ENCODE measurements at regions not wholly inside any gene's neighbourhood (a gene's known extent, or its start where the extent isn't known, plus 50 kb on each side); places are given as distances from the start of the nearest gene placed in this dataset.

GRCh38 chr5:5615569-5615968, 193.1 kb downstream of the ICE1 start:
- Histone ChIP-seq H3K27me3 (ENCODE audit: insufficient read depth, low read length) (no peaks in the 10 kb centered on the region), H3K4me3 (ENCODE audit: low read length in 2 of 2) (no peak overlapping the region), H3K36me3 (ENCODE audit: insufficient read depth, low read length) (no peaks in the 10 kb centered on the region), H3K4me1 (ENCODE audit: insufficient read depth, low read length) (no peaks in the 10 kb centered on the region), H3K9me3 (ENCODE audit: control insufficient read depth in 1 of 2, low read length in 2 of 2) (no peaks in the 10 kb centered on the region), H3K27ac (ENCODE audit: low read depth, low read length) (no peak overlapping the region)
- no peak for DNase-seq
- peaks cover 0 to 2% (median 0%) of the 10 kb centered on the region in 4 donors for H3K4me1 Mint-ChIP-seq
- ChIA-PET POLR2A (ENCODE audit: partially characterized antibody) (no interaction called here), CTCF (ENCODE audit: partially characterized antibody) (no interaction called here)
- peaks cover 2 to 11% of the 10 kb centered on the region in 2 donors for H3K27me3 Mint-ChIP-seq
- no peak overlapping the region for H3K4me3 Mint-ChIP-seq
- intact Hi-C loops (cut with micrococcal nuclease), result no loop called here
- H3K27ac Mint-ChIP-seq, result no peak overlapping the region
- peaks cover 0 to 5% (median 0%) of the 10 kb centered on the region in 8 donors for H3K9me3 Mint-ChIP-seq
- H3K36me3 Mint-ChIP-seq, result no peaks in the 10 kb centered on the region

- Histone ChIP-seq H3K36me3 (ENCODE audit: insufficient read depth, low read length) (no peaks in the 10 kb centered on the region), H3K4me3 (ENCODE audit: low read length in 2 of 2) (no peak overlapping the region), H3K9me3 (ENCODE audit: control insufficient read depth in 1 of 2, low read length in 2 of 2) (no peaks in the 10 kb centered on the region), H3K27me3 (ENCODE audit: insufficient read depth, low read length) (no peaks in the 10 kb centered on the region), H3K27ac (ENCODE audit: low read depth, low read length) (no peak overlapping the region), H3K4me1 (ENCODE audit: insufficient read depth, low read length) (no peaks in the 10 kb centered on the region)
- no peak for DNase-seq
- H3K4me1 Mint-ChIP-seq, result peaks cover 0 to 2% (median 0%) of the 10 kb centered on the region in 4 donors
- CTCF ChIA-PET (ENCODE audit: partially characterized antibody), result no interaction called here
- intact Hi-C loops (cut with micrococcal nuclease), result no loop called here
- POLR2A ChIA-PET (ENCODE audit: partially characterized antibody), result no interaction called here
- H3K36me3 Mint-ChIP-seq, result no peaks in the 10 kb centered on the region
- no peaks in the 10 kb centered on the region for H3K9me3 Mint-ChIP-seq
- H3K4me3 Mint-ChIP-seq, result no peak overlapping the region
- no peak overlapping the region for H3K27ac Mint-ChIP-seq
- H3K27me3 Mint-ChIP-seq, result peaks cover 2 to 11% of the 10 kb centered on the region in 2 donors
These were observed 190.9 kb downstream of the ICE1 start for GRCh38 chr5:5613261-5613990.

GRCh38 chr5:5612096-5612495, 189.6 kb downstream of the ICE1 start:
- H3K27ac Mint-ChIP-seq, result no peak overlapping the region
- POLR2A ChIA-PET (ENCODE audit: partially characterized antibody), result no interaction called here
- no peaks in the 10 kb centered on the region for H3K36me3 Mint-ChIP-seq
- H3K4me3 Mint-ChIP-seq, result no peak overlapping the region
- CTCF ChIA-PET (ENCODE audit: partially characterized antibody), result no interaction called here
- no peak overlapping the region for H3K4me3 ChIP-seq (ENCODE audit: low read length in 2 of 2)
- no peaks in the 10 kb centered on the region for H3K9me3 ChIP-seq (ENCODE audit: control insufficient read depth in 1 of 2, low read length in 2 of 2)
- no peak overlapping the region for H3K27ac ChIP-seq (ENCODE audit: low read depth, low read length)
- DNase-seq, result no peak
- no peaks in the 10 kb centered on the region for H3K27me3 ChIP-seq (ENCODE audit: insufficient read depth, low read length)
- no peaks in the 10 kb centered on the region for H3K36me3 ChIP-seq (ENCODE audit: insufficient read depth, low read length)
- H3K4me1 ChIP-seq (ENCODE audit: insufficient read depth, low read length), result no peaks in the 10 kb centered on the region
- H3K27me3 Mint-ChIP-seq, result peaks cover 2 to 6% of the 10 kb centered on the region in 2 donors
- peaks cover 0 to 2% (median 0%) of the 10 kb centered on the region in 4 donors for H3K4me1 Mint-ChIP-seq
- intact Hi-C loops (cut with micrococcal nuclease), result no loop called here
- no peaks in the 10 kb centered on the region for H3K9me3 Mint-ChIP-seq

GRCh38 chr5:5609935-5610334, 187.5 kb downstream of the ICE1 start:
- H3K36me3 ChIP-seq (ENCODE audit: insufficient read depth, low read length), result no peaks in the 10 kb centered on the region
- H3K4me3 Mint-ChIP-seq, result no peak overlapping the region
- ChIA-PET POLR2A (ENCODE audit: partially characterized antibody) (no interaction called here), CTCF (ENCODE audit: partially characterized antibody) (no interaction called here)
- H3K27ac ChIP-seq (ENCODE audit: low read depth, low read length), result no peak overlapping the region
- no peak overlapping the region for H3K4me3 ChIP-seq (ENCODE audit: low read length in 2 of 2)
- DNase-seq, result no peak
- no peaks in the 10 kb centered on the region for H3K27me3 ChIP-seq (ENCODE audit: insufficient read depth, low read length)
- no peaks in the 10 kb centered on the region for H3K9me3 ChIP-seq (ENCODE audit: control insufficient read depth in 1 of 2, low read length in 2 of 2)
- peaks cover 2 to 8% of the 10 kb centered on the region in 2 donors for H3K27me3 Mint-ChIP-seq
- no peaks in the 10 kb centered on the region for H3K36me3 Mint-ChIP-seq
- H3K27ac Mint-ChIP-seq, result no peak overlapping the region
- intact Hi-C loops (cut with micrococcal nuclease), result no loop called here
- H3K4me1 ChIP-seq (ENCODE audit: insufficient read depth, low read length), result no peaks in the 10 kb centered on the region
- no peaks in the 10 kb centered on the region for H3K4me1 Mint-ChIP-seq
- no peaks in the 10 kb centered on the region for H3K9me3 Mint-ChIP-seq

- POLR2A ChIA-PET (ENCODE audit: partially characterized antibody), result no interaction called here
- H3K4me1 Mint-ChIP-seq, result no peaks in the 10 kb centered on the region
- no peak overlapping the region for H3K4me3 Mint-ChIP-seq
- CTCF ChIA-PET (ENCODE audit: partially characterized antibody), result no interaction called here
- Histone ChIP-seq H3K27me3 (ENCODE audit: insufficient read depth, low read length) (no peaks in the 10 kb centered on the region), H3K9me3 (ENCODE audit: control insufficient read depth in 1 of 2, low read length in 2 of 2) (no peaks in the 10 kb centered on the region), H3K4me1 (ENCODE audit: insufficient read depth, low read length) (no peaks in the 10 kb centered on the region), H3K36me3 (ENCODE audit: insufficient read depth, low read length) (no peaks in the 10 kb centered on the region), H3K27ac (ENCODE audit: low read depth, low read length) (no peak overlapping the region), H3K4me3 (ENCODE audit: low read length in 2 of 2) (no peak overlapping the region)
- H3K27ac Mint-ChIP-seq, result no peak overlapping the region
- H3K9me3 Mint-ChIP-seq, result peaks cover 0 to 3% (median 0%) of the 10 kb centered on the region in 8 donors
- no peak for DNase-seq
- H3K27me3 Mint-ChIP-seq, result peaks cover 0 to 7% of the 10 kb centered on the region in 2 donors
- no peaks in the 10 kb centered on the region for H3K36me3 Mint-ChIP-seq
- intact Hi-C loops (cut with micrococcal nuclease), result no loop called here
These were observed 182.8 kb downstream of the ICE1 start for GRCh38 chr5:5605170-5605764.

- no peak overlapping the region for H3K27ac ChIP-seq (ENCODE audit: low read depth, low read length)
- Mint-ChIP-seq H3K4me1 (no peaks in the 10 kb centered on the region), H3K36me3 (no peaks in the 10 kb centered on the region), H3K27me3 (peaks cover 0 to 7% of the 10 kb centered on the region in 2 donors), H3K9me3 (peaks cover 0 to 3% (median 0%) of the 10 kb centered on the region in 8 donors), H3K4me3 (no peak overlapping the region), H3K27ac (no peak overlapping the region)
- no peak for DNase-seq
- ChIA-PET CTCF (ENCODE audit: partially characterized antibody) (no interaction called here), POLR2A (ENCODE audit: partially characterized antibody) (no interaction called here)
- intact Hi-C loops (cut with micrococcal nuclease), result no loop called here
- no peak overlapping the region for H3K4me3 ChIP-seq (ENCODE audit: low read length in 2 of 2)
- no peaks in the 10 kb centered on the region for H3K36me3 ChIP-seq (ENCODE audit: insufficient read depth, low read length)
- H3K4me1 ChIP-seq (ENCODE audit: insufficient read depth, low read length), result no peaks in the 10 kb centered on the region
- no peaks in the 10 kb centered on the region for H3K27me3 ChIP-seq (ENCODE audit: insufficient read depth, low read length)
- H3K9me3 ChIP-seq (ENCODE audit: control insufficient read depth in 1 of 2, low read length in 2 of 2), result no peaks in the 10 kb centered on the region
These were observed 180.1 kb downstream of the ICE1 start for GRCh38 chr5:5602554-5602953.

- H3K9me3 ChIP-seq (ENCODE audit: control insufficient read depth in 1 of 2, low read length in 2 of 2), result no peaks in the 10 kb centered on the region
- ChIA-PET CTCF (ENCODE audit: partially characterized antibody) (no interaction called here), POLR2A (ENCODE audit: partially characterized antibody) (no interaction called here)
- Mint-ChIP-seq H3K27ac (no peak overlapping the region), H3K27me3 (no peaks in the 10 kb centered on the region), H3K4me1 (no peaks in the 10 kb centered on the region), H3K9me3 (peaks cover 0 to 3% (median 0%) of the 10 kb centered on the region in 8 donors), H3K36me3 (no peaks in the 10 kb centered on the region), H3K4me3 (no peak overlapping the region)
- no peak overlapping the region for H3K27ac ChIP-seq (ENCODE audit: low read depth, low read length)
- intact Hi-C loops (cut with micrococcal nuclease), result no loop called here
- H3K27me3 ChIP-seq (ENCODE audit: insufficient read depth, low read length), result no peaks in the 10 kb centered on the region
- no peak overlapping the region for H3K4me3 ChIP-seq (ENCODE audit: low read length in 2 of 2)
- DNase-seq, result no peak
- no peaks in the 10 kb centered on the region for H3K36me3 ChIP-seq (ENCODE audit: insufficient read depth, low read length)
- H3K4me1 ChIP-seq (ENCODE audit: insufficient read depth, low read length), result no peaks in the 10 kb centered on the region
These were observed 176.2 kb downstream of the ICE1 start for GRCh38 chr5:5598547-5599113.

Data from CD4-positive, alpha-beta memory T cell (primary cell).